GM23248 (cell line): ENCODE measurements at regions not wholly inside any gene's neighbourhood (a gene's known extent, or its start where the extent isn't known, plus 50 kb on each side); places are given as distances from the start of the nearest gene placed in this dataset.

Experiments used
- EZH2 ChIP-seq: fragments of 200-600 bp; sonication (generic); IDR thresholded peaks from 2 replicates; pipeline ENCODE4 v1.6.1; 2018; ENCODE audit warnings: antibody characterized with exemption, mild to moderate bottlenecking; ENCODE audit not compliant: insufficient read depth, poor library complexity, severe bottlenecking
- EZH2phosphoT487 ChIP-seq: fragments of 200-600 bp; sonication (generic); IDR thresholded peaks from 2 replicates; pipeline ENCODE4 v1.6.1; 2018; ENCODE audit warnings: antibody characterized with exemption, moderate library complexity, mild to moderate bottlenecking, low read depth; ENCODE audit not compliant: insufficient read depth

- TF ChIP-seq EZH2phosphoT487 (no peak), EZH2 (no peak)
Measured at GRCh38 chr2:200032895-200033294, 77.5 kb downstream of the MAIP1 start.
